ENCODE measurements at regions not wholly inside any gene's neighbourhood (a gene's known extent, or its start where the extent isn't known, plus 50 kb on each side); places are given as distances from the start of the nearest gene placed in this dataset.

DNA sequence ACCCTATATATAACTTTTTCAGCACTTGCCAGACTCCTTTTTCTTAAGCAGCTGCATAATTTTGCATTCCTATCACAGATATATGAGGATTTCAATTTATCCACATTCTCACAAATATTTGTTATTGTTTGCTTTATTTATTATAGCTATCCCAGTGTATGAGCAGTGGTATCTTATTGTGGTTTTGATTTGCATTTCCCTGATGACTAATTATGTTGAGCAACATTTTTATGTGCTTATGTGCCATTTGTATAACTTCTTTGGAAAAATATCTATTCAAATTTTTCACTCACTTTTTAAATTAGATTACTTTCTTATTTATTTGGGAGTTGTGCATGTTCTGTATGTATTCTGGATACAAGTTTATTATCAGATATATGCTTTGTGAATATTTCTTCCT, 361.9 kb downstream of the KCTD8 start:
- no peak for DNase-seq (ENCODE audit: low read depth in 3 of 3, low spot score in 1 of 3)

- no peak for DNase-seq (ENCODE audit: low read depth in 3 of 3, low spot score in 1 of 3)
Observed at GRCh38 chr4:44093390-44093789, 355.2 kb downstream of the KCTD8 start.

GRCh38 chr4:44098973-44099372, 349.6 kb downstream of the KCTD8 start:
- DNase-seq (ENCODE audit: low read depth in 3 of 3, low spot score in 1 of 3): no peak

GRCh38 chr4:44100456-44100855, 348.2 kb downstream of the KCTD8 start:
- DNase-seq (ENCODE audit: low read depth in 3 of 3, low spot score in 1 of 3): no peak

GRCh38 chr4:44118971-44119680, 329.5 kb downstream of the KCTD8 start:
- no peak for DNase-seq (ENCODE audit: low read depth in 3 of 3, low spot score in 1 of 3)

- DNase-seq (ENCODE audit: low read depth in 3 of 3, low spot score in 1 of 3): no peak
Observed at GRCh38 chr4:44120646-44121045, 328.0 kb downstream of the KCTD8 start.

DNA sequence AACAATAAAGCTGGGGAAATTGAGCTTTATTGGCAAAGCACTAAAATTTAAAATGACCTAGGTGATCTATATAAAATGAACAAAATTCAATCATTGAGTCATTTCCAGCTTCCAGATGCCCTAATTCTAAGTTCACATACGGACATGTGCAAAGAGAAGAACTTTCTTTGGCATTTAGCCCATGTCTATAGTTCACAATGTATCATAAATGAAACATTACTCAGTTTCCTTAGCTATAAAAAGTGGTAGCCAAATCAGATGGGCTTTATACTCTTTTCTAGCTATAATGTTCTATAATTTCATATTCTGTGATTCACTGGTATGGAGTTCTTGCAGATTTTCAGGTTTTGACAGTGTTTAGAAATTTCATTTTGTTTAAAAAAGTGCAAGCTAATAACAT, 327.4 kb downstream of the KCTD8 start:
- no peak for DNase-seq (ENCODE audit: low read depth in 3 of 3, low spot score in 1 of 3)

Data from stimulated activated CD4-positive, alpha-beta T cell treated with anti-CD3 and anti-CD28 coated beads, TNF-alpha, amount 100 ng/mL, for 1 hour (primary cell).